Skeletal muscle satellite cell (primary cell): ENCODE measurements at regions not wholly inside any gene's neighbourhood (a gene's known extent, or its start where the extent isn't known, plus 50 kb on each side); places are given as distances from the start of the nearest gene placed in this dataset.

Experiments used
- H3K27me3 ChIP-seq: 2 replicates; pipeline ENCODE4 v1.7.0; 2013; ENCODE audit warnings: low read length; ENCODE audit not compliant: control insufficient read depth, insufficient read depth
- H3K36me3 ChIP-seq: 2 replicates; pipeline ENCODE4 v1.7.0; 2013; ENCODE audit warnings: mild to moderate bottlenecking, control low read depth, low read length; ENCODE audit not compliant: insufficient read depth
- H3K4me1 ChIP-seq: 2 replicates; pipeline ENCODE4 v1.7.0; 2013; ENCODE audit warnings: low read length; ENCODE audit not compliant: control insufficient read depth, insufficient read depth
- H3K4me2 ChIP-seq: 2 replicates; pipeline ENCODE4 v1.7.0; 2013; ENCODE audit warnings: mild to moderate bottlenecking, low read length
- H3K4me3 ChIP-seq: 2 replicates; pipeline ENCODE4 v1.7.0; 2013; ENCODE audit warnings: low read length
- H3K9ac ChIP-seq: 2 replicates; pipeline ENCODE4 v1.7.0; 2013; ENCODE audit warnings: mild to moderate bottlenecking, low read depth, low read length, moderate library complexity
- H3K9me3 ChIP-seq: replicated peaks from 2 replicates; pipeline ENCODE4 v1.7.0; 2013; ENCODE audit warnings: mild to moderate bottlenecking, control low read depth, low read length

DNA sequence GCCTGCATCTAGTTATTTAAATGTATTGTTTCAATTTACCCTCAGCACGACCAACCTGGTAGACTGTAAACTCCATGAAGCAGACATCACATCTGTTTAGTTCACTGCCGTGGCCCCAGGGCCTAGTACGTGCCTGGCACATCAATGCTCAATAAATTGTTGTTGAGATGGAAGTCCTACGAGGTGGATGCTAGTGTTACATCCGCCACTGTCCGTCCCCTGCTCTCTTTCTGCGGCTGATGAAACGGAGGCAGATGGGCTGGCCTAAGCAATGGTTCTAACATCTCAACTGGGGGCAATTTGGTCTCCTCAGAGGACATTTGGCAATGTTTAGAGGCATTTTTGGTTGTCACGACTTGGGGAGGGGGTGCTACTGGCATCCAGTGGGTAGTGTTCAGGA lies 121.4 kb upstream of the IGSF21 start:
- Histone ChIP-seq H3K36me3 (no peaks in the 10 kb centered on the region), H3K27me3 (no peaks in the 10 kb centered on the region), H3K4me2 (no peak overlapping the region), H3K4me3 (no peak overlapping the region), H3K9ac (no peak overlapping the region), H3K9me3 (peaks cover 6% of the 10 kb centered on the region), H3K4me1 (no peaks in the 10 kb centered on the region)

DNA sequence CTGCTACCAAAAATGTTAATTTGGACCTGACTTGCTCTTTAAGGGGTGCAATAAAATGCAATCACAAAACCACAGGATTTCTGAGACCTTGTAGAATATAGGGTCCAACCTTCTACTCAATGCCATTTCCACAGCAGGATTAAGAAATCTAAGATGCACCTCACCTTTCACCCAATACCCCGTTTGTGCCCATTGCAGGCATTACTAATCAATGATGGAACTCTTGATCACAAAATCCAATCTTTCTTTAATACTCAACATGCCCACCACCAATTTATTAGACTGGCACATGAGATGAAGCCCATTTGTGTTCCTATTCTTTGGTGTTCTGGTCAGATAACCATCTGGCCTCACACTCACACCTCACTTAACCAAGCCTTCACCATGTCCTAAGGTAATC lies 117.2 kb upstream of the IGSF21 start:
- no peaks in the 10 kb centered on the region for H3K36me3 ChIP-seq
- H3K4me3 ChIP-seq, result no peak overlapping the region
- H3K4me1 ChIP-seq, result no peaks in the 10 kb centered on the region
- H3K4me2 ChIP-seq, result no peak overlapping the region
- H3K9ac ChIP-seq, result no peak overlapping the region
- H3K9me3 ChIP-seq, result no peaks in the 10 kb centered on the region
- no peaks in the 10 kb centered on the region for H3K27me3 ChIP-seq

DNA sequence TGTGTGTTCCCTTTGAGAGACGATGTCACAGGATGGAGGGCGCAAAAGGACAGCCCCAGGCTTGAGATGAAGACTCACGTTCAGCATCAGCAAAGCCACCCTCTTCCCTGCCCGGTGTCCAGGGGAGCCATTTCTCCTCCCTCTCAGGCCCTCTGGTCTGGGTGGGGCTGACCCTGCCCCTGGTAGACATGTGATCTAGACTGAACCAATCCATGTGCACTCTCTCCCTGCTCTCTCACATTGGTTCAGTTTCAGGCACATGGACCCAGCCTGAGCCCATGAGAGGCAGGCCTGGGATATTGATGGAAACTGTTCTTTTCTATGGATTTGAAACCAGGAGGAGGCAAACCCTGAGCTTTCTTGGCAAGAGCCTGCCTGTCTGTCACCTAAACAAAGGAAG lies 115.6 kb upstream of the IGSF21 start:
- H3K9ac ChIP-seq, result no peak overlapping the region
- H3K27me3 ChIP-seq, result no peaks in the 10 kb centered on the region
- no peak overlapping the region for H3K4me3 ChIP-seq
- H3K4me1 ChIP-seq, result no peaks in the 10 kb centered on the region
- no peak overlapping the region for H3K4me2 ChIP-seq
- no peaks in the 10 kb centered on the region for H3K9me3 ChIP-seq
- no peaks in the 10 kb centered on the region for H3K36me3 ChIP-seq

DNA sequence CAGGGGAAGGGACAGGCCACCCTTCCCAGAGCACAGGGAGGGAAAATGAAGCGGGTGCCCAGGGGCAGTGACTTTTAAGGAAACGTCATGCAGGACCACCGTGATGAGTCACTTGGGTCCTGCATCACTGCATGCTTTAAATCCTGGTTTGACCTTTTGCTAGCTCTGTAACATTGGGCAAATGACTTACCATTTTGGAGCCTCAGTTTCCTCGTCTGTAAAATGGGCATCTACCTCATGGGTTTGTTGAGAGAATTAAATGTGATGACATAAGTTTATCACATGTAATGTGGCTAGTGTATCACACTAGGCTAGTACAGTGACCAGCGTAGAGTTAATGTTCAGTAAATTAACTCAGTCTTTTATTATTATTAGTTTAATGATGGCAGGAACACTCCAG lies 114.8 kb upstream of the IGSF21 start:
- Histone ChIP-seq H3K4me1 (no peaks in the 10 kb centered on the region), H3K36me3 (no peaks in the 10 kb centered on the region), H3K9ac (no peak overlapping the region), H3K4me3 (no peak overlapping the region), H3K4me2 (no peak overlapping the region), H3K9me3 (no peaks in the 10 kb centered on the region), H3K27me3 (no peaks in the 10 kb centered on the region)

DNA sequence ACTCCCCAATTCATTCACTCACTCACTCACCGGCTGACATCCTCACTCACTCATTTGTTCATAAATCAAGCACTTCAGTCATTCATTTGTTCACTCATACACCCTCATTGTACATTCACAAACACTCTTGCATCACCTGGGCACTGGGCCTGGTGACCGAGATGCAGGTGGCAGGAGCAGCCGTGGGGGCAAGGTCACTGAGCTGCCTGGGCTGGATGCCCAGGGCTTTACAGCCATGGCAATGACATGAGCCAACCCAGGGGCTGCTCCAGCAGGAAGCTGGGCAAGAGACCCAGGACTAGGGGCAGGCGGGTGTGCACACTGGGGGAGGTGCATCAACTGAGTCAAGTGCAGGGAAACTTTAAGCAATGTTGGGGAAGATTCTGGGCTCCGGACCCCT lies 113.6 kb upstream of the IGSF21 start:
- no peak overlapping the region for H3K4me2 ChIP-seq
- H3K4me3 ChIP-seq, result no peak overlapping the region
- H3K27me3 ChIP-seq, result no peaks in the 10 kb centered on the region
- no peaks in the 10 kb centered on the region for H3K4me1 ChIP-seq
- H3K9me3 ChIP-seq, result no peaks in the 10 kb centered on the region
- H3K9ac ChIP-seq, result no peak overlapping the region
- H3K36me3 ChIP-seq, result no peaks in the 10 kb centered on the region

DNA sequence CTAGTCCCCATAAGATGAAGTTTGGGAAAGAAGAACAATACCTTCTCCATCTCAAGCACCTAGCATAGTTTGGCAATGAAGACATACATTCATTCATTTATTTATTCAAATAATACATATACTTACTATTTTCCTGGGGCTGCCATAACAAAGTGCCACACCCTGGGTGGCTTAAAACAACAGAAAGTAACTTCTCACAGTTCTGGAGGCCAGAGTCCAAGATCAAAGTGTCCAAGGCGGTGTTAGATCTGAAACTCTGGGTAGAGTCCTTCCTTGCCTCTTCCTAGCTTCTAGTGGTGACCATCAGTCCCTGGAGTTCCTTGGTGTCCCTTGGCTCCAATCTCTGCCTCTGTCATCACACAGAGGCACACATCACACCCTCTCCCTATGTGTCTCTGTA lies 112.1 kb upstream of the IGSF21 start:
- Histone ChIP-seq H3K36me3 (no peaks in the 10 kb centered on the region), H3K4me3 (no peak overlapping the region), H3K4me2 (no peak overlapping the region), H3K9ac (no peak overlapping the region), H3K9me3 (no peaks in the 10 kb centered on the region), H3K4me1 (no peaks in the 10 kb centered on the region), H3K27me3 (no peaks in the 10 kb centered on the region)

DNA sequence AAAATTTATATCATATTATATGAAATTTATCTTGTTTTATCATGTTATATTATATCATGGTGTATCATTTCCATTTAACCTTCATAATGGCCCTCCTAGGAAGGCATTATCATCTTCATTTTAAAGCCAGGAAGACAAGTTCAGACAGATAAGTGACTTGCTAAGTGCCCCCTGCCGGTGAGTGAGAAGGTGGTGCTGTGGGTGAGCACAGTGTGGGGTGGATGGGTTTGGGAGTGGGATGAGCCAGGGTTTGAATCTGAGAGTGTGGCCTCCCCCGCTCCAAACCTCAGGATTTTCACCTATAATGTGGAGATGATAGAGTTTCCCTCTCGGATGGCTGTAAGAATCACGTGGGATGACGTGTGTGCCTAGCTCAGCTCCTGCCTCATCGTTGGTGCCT lies 108.7 kb upstream of the IGSF21 start:
- Histone ChIP-seq H3K9me3 (no peaks in the 10 kb centered on the region), H3K27me3 (no peaks in the 10 kb centered on the region), H3K9ac (no peak overlapping the region)

DNA sequence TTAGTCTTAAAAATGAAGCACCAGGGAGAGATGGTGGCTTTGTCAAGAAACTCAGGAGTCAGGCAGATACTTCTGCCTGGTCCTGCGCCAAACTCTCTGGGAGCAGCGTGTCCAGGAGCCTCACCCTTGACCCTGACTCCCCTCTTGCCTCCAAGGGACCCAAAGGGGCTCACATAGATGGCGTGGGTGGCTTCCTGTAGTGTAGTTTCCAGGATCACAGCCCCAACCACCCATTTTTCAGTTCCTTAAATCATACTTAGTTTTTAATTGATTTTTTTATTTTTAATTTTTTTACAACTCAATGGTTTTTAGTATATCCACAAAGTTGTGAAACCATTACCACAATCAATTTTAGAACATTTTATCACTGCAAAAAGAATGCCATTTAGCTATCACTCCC lies 107.7 kb upstream of the IGSF21 start:
- no peaks in the 10 kb centered on the region for H3K36me3 ChIP-seq
- H3K9me3 ChIP-seq, result no peaks in the 10 kb centered on the region
- no peaks in the 10 kb centered on the region for H3K27me3 ChIP-seq
- no peak overlapping the region for H3K4me2 ChIP-seq
- no peaks in the 10 kb centered on the region for H3K4me1 ChIP-seq
- no peak overlapping the region for H3K4me3 ChIP-seq
- no peak overlapping the region for H3K9ac ChIP-seq

More for the DNA sequence above, 108.7 kb upstream of the IGSF21 start:
- H3K4me3 ChIP-seq, result no peak overlapping the region
- H3K4me1 ChIP-seq, result no peaks in the 10 kb centered on the region
- no peaks in the 10 kb centered on the region for H3K36me3 ChIP-seq
- H3K4me2 ChIP-seq, result no peak overlapping the region

DNA sequence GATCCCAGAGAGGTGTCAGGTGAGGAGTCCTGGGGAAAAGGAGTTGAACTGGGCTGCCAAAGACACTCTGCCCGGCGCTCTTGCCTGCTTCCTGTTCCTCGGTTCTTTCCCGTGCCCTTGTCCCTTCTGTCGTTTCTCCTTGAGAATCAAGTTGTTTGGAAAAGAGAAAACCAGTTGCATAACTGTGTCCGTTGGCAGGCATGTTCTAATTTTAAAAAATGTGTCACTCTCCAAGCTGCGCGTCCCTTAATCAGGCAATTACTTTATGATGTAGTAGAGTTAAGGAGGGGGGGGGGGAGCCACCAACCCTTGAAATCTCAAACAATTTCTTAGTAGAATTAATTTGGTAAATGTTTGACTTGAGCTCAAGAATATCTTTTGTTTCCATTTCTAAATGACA lies 105.9 kb upstream of the IGSF21 start:
- Histone ChIP-seq H3K4me2 (no peak overlapping the region), H3K27me3 (no peaks in the 10 kb centered on the region), H3K4me3 (no peak overlapping the region), H3K9me3 (no peaks in the 10 kb centered on the region), H3K4me1 (no peaks in the 10 kb centered on the region), H3K36me3 (no peaks in the 10 kb centered on the region), H3K9ac (no peak overlapping the region)

DNA sequence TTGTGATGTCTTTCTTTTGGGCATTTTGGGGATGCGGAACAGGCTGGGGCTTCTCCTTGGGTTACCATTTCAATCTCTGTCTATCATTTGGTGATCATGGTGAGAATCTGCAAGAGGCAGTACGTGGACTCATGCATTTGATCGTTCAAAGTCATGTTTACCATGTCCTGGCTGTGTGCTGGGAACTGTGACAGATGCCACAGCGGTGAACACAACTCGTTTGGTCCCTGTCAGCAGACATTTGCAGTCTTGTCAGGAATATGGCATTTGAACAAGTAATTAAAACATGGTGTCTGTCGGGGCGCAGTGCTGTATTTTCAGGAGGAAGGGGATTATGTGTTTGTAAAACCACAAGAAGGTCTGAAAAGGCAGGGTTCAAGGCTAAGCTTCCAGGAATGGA lies 103.3 kb upstream of the IGSF21 start:
- no peak overlapping the region for H3K4me2 ChIP-seq
- no peak overlapping the region for H3K9ac ChIP-seq
- H3K4me1 ChIP-seq, result no peaks in the 10 kb centered on the region
- no peak overlapping the region for H3K4me3 ChIP-seq
- H3K36me3 ChIP-seq, result no peaks in the 10 kb centered on the region
- H3K9me3 ChIP-seq, result no peaks in the 10 kb centered on the region
- H3K27me3 ChIP-seq, result no peaks in the 10 kb centered on the region

DNA sequence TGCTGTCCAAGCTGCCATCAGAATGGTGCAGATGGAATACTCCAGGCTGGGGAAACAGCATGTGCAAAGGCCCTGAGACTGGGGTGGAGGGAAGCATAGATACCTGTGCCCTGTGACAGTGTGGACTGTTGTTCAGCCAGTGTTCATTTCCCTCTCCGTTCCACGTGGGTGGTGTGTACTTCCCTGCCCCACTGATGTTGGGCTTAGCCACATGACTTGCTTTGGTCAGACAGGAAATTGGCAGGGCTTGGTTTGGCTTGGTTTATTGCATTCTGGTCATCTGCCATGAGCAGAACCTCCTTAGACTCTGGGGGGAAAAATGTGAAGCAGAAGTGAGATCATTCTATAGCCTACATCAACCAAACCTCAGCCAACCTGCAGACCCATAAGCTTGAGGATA lies 102.4 kb upstream of the IGSF21 start:
- H3K4me3 ChIP-seq, result no peak overlapping the region
- H3K4me2 ChIP-seq, result no peak overlapping the region
- H3K4me1 ChIP-seq, result no peaks in the 10 kb centered on the region
- H3K36me3 ChIP-seq, result no peaks in the 10 kb centered on the region
- H3K9me3 ChIP-seq, result no peaks in the 10 kb centered on the region
- H3K9ac ChIP-seq, result no peak overlapping the region
- H3K27me3 ChIP-seq, result no peaks in the 10 kb centered on the region

DNA sequence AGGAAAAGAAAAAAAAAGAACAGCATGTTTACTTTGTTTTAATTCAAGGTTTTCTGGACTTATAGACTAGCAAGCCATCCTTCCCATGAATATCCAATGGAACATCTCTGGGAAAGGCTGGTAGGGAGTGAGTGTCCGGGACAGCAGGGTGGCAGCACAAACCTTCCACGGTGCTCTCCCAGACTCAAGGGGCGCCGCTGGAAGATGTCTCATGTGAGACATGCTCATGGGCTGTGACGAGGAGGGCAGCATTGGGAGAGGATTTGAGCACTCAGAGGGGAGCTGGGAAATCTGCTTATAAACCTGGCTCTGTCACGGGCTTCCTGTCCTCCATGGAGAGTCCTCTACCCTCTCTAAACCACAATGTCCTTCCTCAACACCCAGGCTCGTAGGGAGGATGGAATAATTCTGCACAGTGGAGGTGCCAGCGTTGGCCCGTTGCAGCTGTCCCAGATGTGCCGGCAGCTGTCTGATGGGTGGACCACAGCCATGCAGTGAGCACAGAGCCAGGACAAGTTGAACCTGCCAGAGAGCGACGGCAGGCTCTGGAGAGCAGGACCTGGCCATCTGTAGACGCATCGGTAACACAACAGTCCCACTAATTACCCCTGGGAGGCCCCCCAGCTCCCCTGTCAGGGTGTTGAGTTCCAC lies 100.1 kb upstream of the IGSF21 start:
- H3K9ac ChIP-seq, result no peak overlapping the region
- H3K36me3 ChIP-seq, result no peaks in the 10 kb centered on the region
- H3K9me3 ChIP-seq, result no peaks in the 10 kb centered on the region
- H3K4me2 ChIP-seq, result no peak overlapping the region
- H3K27me3 ChIP-seq, result no peaks in the 10 kb centered on the region
- H3K4me3 ChIP-seq, result no peak overlapping the region
- H3K4me1 ChIP-seq, result no peaks in the 10 kb centered on the region
